Medulla oblongata (tissue), 1 donor: ENCODE measurements at regions not wholly inside any gene's neighbourhood (a gene's known extent, or its start where the extent isn't known, plus 50 kb on each side); places are given as distances from the start of the nearest gene placed in this dataset.
A peak's percentile ranks its signal among the peaks of the same experiment; 100 is the strongest.

ENCODE experiments used
- DNase-seq: peaks from one replicate; pipeline ENCODE4 v3.0.0-alpha.2; 2015; ENCODE audit errors: extremely low spot score

DNA sequence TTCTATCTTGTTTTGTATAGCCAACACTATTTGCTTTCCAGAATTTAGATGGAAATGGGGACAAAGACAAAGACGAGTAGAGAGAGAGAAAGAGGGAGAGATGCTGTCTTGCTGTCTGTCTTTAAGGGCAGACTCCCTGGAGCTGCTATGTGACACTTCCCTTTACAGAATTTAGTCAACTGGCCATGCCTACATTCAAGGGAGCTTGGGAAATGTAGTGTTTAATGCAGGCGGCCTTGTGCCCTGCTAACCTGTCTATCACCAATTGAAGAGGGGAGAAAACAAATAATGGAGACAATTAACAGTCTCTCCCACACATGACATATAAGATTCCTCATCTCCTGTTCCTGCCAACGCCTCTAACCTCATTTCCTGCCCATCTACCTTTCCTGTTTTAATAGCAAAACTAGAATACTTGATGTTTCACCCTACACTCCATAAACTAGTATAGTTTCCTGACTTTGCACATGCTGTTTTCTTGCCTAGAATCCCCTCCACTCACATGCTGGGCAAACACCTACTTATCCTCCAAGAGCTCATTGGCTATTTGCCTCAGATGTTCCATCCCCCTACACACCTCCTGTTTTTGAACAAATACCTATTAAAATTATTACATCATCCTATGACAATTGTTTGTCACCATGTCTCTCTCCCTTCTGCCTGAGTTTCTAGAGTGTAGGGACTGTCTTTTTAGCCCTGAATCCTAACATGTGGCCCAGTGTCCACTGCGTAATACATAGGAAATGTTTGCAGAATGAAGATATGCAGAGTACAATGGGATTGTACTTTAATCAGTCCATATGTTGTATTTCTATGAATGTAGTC is 117.2 kb downstream of the SLC25A24 start:
- DNase-seq = no peak

DNA sequence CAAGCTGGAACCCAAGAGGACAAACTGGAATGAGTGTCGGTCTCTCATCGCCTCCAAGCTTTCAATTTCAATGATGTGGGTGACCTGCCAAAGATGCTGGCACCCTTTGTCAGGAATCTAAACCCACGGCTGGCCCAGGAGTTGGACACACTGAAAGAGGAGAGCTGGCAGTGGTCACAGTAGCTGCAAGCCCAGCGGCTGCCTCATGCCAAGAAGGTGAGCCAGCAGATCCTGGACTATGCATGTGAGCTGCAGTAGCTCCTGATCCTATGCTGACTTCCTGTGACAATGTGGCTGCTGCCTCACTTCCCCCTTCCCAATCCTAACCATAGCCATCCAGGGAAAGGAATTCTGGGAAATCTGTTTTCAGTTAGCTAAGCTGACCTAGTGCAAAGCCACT is 117.0 kb upstream of the VAV3 start:
- DNase-seq = peak; percentile 66

DNA sequence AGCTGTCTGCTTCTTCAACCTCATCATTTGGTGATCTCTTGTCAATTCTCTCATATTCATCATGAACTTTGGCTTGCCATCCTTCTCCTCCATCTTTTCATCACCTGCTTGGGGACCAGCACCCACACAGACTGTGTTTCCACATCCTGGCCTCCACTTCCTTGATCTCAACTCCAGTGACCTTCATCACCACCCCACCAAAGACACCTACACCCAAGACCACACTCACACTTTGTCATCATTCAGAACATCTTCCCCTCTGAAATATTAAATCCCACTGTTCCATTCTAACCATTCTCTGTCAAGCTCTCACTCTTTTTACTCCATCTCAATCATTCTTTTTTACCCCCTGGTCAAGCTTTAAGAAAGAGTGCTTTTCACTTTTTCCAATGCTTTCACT is 115.5 kb upstream of the VAV3 start:
- DNase-seq = no peak

DNA sequence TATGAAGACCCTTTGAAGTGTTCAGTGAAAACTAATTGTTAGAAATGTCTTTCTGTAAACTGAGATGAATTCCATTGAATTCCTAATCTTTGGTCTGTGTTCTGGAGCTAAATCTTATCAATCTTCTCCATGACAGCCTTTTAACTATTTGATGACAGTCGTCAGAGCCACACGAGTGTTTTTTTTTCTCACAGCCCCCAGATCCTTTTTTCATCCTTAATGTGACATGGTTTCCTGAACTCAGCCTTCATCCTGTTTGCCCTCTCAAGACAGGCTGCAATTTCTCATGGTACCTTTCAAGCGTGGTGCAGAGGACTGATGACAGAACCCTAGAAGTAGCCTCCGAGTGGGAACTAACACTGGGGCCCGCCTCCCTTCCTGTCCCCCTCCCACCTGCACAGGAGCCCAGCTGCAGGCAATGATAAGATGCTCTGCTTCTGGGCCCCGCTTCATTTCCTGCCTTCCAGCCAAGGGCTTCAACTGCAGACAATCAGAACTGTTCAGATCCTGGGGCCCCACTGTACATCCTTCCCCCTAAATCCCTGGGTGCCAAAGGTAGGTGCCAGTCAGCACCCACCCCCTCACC is 114.6 kb upstream of the VAV3 start:
- no peak for DNase-seq

DNA sequence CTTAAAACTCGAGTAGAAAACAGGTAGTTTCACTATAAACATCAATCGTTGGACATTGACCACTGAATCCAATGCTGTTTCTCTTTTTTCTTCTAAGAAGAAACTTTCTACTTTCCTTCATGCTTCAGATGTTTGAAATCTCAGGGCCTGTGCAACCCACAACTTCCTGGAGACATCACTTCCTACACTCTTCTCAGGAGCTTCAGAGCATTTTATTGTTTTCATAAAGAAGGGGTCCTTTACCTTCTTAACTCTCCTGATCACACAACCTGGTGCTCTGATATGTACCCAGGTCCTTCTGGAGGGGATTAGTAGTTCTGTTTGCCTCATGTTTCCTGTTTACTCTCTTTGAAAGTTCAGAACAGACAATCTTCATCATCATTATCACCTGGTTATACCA is 113.0 kb upstream of the VAV3 start:
- no peak for DNase-seq

DNA sequence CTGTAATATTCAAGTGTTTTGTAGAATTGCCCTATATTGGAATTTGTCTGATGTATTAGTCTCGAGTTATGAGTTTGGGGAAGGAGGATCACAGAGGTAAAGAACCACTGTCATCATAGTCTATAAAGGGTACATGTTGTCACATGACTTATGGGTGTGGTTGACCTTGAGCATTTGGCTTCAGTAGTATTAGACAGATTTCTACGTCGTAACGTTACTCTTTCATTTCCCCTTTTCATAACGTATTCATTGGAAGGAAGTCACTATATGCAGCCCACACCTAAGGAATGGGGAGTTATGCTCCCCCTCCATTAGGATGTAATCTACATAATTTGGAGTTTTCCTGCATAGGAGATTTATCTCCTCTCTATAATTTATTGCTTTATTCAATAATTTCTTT is 110.1 kb upstream of the VAV3 start:
- no peak for DNase-seq

DNA sequence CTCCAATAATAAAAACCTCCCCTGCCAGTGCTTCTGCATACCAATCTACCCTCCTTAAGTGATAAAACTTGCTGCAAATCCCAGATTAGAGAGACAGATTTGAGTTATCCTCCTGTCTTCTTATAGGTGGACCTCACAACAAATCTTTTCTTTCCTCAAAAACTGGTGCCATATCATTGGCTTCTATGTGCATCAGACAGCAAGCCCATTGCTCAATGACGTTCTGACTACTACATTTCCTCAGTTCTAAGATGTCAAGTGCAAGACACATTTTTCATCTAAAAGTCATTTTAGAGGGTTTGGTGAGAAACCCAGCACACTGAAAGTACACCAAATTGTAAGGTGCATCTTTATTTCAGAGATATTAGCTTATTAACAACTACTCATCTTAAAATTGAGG is 107.8 kb upstream of the VAV3 start:
- DNase-seq = no peak

DNA sequence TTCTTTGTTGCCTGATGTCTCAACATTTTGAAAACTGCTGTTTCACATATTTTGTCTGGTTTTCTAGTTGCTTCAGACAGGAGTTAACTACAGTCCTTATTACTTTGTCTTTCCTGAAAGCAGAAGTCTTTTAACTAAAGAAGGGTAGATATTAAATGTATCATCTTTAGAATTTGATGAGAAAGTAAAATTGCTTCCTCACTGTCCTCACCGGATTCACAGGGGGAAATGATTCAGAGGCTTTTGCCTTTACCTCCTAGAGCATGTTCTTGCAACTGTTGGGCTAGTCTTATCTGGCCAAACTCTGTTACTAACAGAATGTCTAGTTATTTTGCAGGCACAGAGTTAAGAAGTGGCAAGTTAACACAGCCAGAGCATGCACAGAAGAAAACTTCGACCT is 107.2 kb upstream of the VAV3 start:
- no peak for DNase-seq

DNA sequence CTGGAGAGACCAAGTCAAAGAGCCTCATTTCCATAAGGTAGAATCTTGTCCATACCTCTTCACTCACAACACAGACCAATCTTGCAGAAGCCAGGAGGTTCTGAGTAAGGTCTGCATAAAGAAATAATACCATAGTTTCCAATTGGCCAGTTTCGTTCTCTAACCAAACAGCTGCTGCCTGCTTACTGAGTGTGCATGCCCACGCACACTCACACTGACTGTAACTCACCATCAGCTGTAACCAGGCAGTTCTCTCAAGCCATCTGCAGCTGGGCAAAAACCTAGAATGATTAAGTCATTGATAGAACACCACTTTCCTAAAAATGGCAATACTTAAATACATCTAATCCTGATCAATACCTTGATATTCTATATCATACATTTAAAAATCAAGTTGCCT is 106.6 kb upstream of the VAV3 start:
- DNase-seq = no peak

DNA sequence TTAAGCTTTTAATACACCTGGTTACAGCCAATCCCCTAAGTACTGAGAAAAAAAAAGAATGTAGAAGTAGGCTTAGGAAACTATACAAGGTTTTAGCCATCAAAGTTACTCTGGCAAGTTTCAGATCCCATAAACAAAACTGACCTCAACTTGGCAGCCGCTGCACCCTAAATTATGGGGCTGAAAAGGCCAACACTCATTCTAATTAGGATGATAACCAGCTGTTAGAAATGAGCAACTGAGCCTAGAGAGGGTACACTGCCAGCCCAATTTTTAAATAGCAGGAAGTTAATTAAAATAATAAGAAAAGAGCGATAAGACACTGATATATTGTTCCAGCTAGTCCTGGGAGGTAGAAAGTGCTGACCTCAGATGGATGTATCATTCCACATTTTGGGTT is 105.7 kb upstream of the VAV3 start:
- DNase-seq = no peak

DNA sequence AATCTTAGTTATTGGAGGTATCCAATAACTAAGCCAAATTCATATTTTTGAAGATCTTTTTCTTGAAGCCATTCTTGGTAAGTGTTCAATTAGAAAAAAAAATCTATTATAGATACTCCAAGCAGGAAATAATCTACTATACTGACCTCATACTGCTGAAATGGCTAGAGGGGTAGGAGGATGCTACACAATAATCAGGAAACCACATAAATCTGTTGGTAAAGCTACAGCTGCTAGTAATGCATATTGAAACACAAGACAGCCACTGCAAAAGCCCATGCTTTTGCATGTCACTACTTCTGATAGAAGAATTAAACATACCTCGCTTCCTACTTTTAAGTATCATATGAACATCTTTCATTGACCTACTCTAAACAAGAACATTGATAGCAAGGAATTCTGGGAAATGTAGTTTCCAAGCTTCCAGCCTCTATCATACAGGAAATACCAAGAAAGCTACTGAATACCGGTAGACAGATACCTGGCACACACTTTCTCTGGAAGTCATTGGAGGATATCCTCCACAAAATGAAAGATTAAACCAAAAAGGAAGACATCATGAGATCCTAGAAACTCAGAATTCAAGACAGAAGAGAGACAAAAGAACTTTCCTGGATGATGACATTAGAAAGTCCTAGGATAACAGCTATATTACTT is 103.0 kb upstream of the VAV3 start:
- DNase-seq = no peak

DNA sequence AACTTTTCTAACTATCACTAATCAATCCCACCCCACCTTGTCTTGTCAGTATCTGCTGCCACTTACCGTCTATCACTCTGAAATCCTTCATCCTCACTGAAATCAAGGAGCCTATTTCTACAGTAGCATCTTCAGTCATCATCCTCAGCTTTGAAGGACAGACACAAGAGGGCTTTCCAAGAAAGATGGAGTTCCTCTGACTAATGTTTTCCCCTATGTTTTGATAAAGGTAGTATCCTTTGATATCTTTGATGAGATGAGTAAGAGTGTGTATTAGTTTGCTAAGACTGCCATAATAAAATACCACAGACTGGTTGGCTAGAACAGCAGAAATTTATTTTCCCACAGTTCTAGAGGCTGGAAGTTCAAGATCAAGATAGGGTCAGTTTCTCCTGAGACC is 101.8 kb upstream of the VAV3 start:
- DNase-seq = no peak

DNA sequence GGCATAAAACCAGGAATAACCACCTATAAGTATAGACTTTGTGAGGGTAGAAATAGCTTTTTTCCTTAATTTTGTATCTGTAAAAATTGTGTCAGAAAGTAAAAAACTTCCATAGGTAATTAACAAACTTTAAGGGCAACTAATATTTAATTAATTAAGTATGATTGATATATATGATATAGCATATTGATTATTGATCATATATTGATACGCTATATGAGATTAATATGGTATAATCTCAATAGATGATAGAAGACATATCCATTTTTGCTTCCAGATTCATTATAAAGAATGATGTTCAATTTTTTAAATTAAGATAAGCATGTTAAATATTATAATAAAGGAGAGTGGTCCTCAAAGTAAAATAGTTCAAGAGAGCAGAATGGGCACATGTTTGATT is 99.3 kb upstream of the VAV3 start:
- DNase-seq = no peak

DNA sequence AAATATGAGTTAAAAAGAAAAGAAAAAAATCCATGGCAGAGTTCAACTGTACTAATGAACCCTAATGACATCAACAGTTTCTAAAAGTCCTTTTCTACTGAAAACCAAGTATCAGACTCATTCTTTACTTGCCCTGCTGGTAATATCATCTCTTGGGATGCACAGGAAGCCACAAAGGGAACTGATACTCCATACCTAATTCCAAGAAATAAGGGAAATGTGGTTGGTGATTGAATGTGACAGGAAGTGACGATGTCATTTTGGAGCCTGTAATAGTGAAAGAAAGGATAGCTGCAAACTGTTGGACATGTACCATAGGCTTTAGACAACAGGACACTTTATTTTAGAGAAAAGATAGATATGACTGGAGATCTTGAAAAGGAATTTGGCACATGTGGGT is 98.7 kb upstream of the VAV3 start:
- DNase-seq = no peak

DNA sequence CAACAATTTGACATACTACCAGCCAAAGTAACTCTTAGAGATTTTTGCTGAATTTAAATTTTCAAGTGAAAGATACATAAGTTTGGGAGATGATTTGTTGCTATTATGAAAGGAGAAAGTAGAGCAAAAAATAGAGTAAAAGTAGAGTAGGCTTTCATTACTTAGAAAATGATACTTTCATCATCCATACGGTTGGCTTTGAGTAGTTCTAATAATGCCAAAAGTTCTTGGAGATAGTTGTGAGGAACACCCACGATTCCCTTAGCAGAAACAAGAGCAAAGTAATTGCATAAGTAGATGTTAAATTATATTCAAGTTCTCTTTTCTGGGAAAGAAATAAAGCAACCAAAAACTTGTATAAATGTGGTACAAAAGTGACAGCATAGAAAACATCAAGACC is 95.0 kb upstream of the VAV3 start:
- no peak for DNase-seq

DNA sequence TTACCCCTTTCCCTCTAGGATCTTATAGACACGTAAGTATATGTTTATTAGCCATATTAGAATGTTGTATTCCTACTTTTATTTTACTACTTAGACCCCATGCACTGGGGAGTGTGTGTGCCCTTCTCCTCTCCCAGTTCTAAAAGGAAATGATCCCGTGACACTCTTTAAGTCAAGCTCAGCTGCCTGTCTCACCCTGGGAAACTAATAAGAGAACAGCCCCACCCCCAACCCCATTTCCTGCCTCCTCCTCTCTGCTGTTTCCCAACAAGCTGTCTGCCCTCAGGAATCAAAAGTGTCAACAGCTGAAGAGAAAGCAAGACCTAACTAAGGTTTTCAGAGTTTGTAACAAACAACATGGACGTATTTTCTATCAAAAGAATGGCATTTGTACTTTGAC is 92.6 kb upstream of the VAV3 start:
- DNase-seq = no peak

DNA sequence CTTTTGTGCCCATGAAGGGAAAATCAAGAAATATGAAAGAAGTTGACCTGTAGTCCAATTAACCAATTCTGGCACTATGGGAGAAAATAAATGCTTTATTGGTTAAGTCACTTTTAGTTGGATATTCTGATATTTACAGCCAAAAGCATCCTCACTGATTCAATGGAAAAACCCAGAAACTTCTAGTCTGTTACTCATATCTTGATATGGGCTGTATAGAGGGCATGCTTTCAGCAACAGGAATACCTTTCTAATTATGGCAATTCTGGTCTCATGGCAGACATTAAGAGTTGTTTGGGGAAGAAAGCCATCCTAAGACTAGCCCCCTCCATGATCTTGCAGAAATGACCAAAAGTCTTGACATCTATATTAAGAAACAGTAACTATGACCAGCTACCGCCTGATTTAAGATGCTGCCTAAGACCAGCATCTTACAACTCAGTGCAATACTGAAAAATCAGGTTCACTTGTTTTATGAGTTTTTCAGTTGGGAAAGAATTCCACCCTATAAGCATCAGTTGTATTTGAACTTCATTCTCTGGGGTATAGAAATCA is 91.5 kb upstream of the VAV3 start:
- no peak for DNase-seq

DNA sequence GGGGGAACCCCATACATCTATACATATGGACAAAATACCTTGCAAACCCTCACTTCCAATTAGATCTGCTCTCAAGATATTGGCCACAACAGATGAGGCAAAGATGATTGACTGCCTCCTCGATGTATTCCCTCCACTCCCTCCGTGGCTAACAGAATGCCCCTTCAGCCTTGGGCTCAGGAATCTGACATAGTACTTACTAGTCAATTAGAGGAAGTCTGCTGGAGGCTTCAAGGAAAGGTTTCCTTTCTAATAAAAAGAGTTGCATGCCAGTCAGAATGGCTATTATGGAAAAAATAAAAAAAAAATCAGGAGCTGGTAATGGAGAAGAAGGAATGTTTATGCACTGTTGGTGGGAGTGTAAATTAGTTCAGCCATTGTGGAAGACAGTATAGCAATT is 90.4 kb upstream of the VAV3 start:
- no peak for DNase-seq

DNA sequence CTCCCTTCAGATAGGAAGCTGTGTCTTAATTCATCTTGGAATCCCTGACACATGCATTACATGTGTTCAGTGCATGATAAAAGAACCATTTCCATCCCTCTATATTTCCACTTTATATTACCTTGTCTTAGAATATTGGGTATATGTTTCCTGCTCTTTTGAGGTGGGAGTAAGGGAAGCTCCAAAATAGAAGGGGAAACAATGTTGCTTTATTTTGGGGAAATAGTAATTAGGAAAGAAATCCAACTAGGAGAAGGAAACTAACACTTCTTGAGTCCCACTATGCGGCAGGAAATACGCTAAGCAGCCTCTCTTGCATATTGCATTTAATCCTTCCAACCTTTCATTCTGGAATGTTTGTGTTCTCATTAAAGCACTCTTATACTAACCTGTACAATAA is 89.4 kb upstream of the VAV3 start:
- DNase-seq = no peak

DNA sequence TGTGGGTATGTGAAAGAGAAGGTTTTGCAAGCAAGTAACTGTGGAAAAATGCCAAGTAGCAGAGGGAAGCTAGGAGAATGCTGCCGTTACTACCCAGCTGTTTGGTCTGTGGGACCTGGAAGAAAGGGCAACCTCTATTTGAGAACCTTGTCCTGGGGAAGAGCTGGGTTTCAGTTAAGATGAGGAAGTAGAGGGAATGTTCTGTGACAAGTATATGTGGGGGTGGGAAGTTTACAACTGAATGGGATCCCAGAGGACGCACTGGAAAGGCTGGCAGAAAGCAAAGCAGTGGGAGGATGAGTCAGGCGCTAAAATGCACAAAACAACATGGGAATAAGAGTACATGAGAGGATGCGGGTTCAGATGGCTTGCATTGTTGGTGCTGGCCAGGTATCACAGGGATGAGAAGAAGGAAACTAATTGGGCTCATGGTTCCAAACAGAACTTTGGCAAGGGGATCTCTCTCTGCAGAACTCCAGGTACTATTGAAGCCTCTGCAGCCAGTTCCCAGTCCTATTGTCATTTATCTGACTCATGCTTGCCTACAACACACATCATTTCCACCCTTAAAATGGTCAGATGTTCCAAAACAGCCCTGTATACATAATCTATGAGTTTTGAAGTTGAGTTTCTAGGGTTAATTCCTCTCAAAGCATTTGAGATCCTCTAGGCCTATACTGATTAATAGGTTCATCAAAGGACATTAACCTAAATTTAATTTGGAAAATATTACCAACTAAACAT is 88.5 kb upstream of the VAV3 start:
- DNase-seq = no peak

DNA sequence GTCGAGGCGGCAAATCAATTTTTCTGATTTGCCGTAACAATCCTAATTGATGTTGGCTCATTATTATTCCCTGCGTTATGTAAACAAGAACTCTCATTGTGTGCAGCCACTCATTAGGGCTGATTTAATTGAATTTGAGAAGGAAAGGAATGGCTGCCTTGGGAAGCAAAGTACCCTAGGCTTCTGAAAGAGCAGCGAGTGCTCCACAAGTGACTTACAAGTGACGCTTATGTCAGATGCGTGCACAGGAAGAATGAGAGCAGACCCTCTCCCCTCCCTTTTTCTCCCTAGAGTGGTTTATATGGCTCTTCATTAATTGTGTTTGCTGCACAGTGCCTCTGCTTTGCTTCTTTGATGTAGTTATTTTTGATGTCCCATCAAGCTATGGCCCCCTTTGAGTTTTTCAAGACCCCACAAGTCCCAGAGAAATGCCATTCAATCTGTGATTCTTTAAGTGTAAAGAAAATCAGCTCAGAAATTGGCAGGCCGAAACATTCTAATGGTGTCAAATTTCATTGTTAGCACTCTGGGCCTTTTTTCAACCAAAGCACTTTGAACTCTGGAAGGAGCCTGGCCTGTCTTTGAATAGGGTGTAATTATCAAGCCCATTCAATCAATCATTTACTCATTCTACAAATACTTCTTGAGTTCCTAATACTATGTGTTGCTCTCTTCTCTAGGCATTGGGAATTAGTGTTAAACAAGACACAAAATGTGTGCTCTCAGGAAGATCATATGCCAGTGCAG is 86.8 kb upstream of the VAV3 start:
- no peak for DNase-seq
